ENCODE measurements at regions not wholly inside any gene's neighbourhood (a gene's known extent, or its start where the extent isn't known, plus 50 kb on each side); places are given as distances from the start of the nearest gene placed in this dataset.

GRCh38 chr14:34007902-34008301, 57.0 kb upstream of the EGLN3 start:
- intact Hi-C loops (cut with micrococcal nuclease) (no loop called here), in situ Hi-C loops (cut with MboI) (loop anchor here (10.0 kb wide), 1 partner anchor 47 kb away; no protein-coding TSS in a partner anchor)
- FAIRE-seq (no peak), ATAC-seq (no peak), DNase-seq (ENCODE audit: extremely low read depth in 1 of 4, low spot score in 3 of 4) (no peak)
- Histone ChIP-seq H2AFZ (ENCODE audit: low read depth, low read length) (no peak overlapping the region; the same call in 1 of the 2 replicates), H3K4me2 (ENCODE audit: insufficient read depth, low read length) (no peak overlapping the region), H3K4me1 (replicated peaks in 1 of 2; ENCODE audit: control insufficient read depth in 2 of 2, insufficient read depth in 2 of 2, low read length in 2 of 2) (peaks cover 4 to 23% of the 10 kb centered on the region in 2 experiments; a peak in 3 of 5 replicates), H3K27ac (ENCODE audit: extremely low read depth, low read depth, low read length) (no peak overlapping the region), H3K9ac (ENCODE audit: insufficient read depth in 1 of 2, low read depth in 2 of 2, low read length in 2 of 2) (no peak overlapping the region), H3K27me3 (ENCODE audit: control insufficient read depth in 2 of 2, insufficient read depth in 2 of 2, low read length in 2 of 2) (no peaks in the 10 kb centered on the region), H3K36me3 (ENCODE audit: control insufficient read depth, insufficient read depth, low read length) (no peaks in the 10 kb centered on the region), H3K4me3 (no peak overlapping the region), H3K79me2 (ENCODE audit: control insufficient read depth, insufficient read depth, low read length) (no peaks in the 10 kb centered on the region), H3K9me1 (ENCODE audit: control insufficient read depth, insufficient read depth, low read length) (no peaks in the 10 kb centered on the region), H4K20me1 (replicated peaks; ENCODE audit: control insufficient read depth, insufficient read depth, low read length) (no peaks in the 10 kb centered on the region), H3K9me3 (replicated peaks; ENCODE audit: control insufficient read depth, insufficient read depth, low read depth, low read length) (no peaks in the 10 kb centered on the region)
- POLR2A ChIA-PET: no interaction called here
- WGBS (ENCODE audit: insufficient coverage, low coverage, missing lambda C conversion rate): 43% methylated on average over 3 of the region's 3 CpGs
- BruUV-seq (replicated peaks): no TSS peak
- CTCF ChIA-PET (ENCODE audit: low intra/inter-chr PET ratio): no interaction called here
- no peak for TF ChIP-seq MITF (IDR thresholded peaks at IDR 0.05)
- no peak for TF ChIP-seq ZNF780A (CRISPR knock-in tag; IDR thresholded peaks at IDR 0.05)
- no peak for TF ChIP-seq MYBL2 (IDR thresholded peaks at IDR 0.05; ENCODE audit: low read depth)
- no peak for TF ChIP-seq MYBL2 (CRISPR knock-in tag; IDR thresholded peaks at IDR 0.05; ENCODE audit: borderline replicate concordance)
- TF ChIP-seq HNRNPL (IDR thresholded peaks at IDR 0.05; ENCODE audit: low read depth, low read length): no peak
- no peak for TF ChIP-seq RBM14 (IDR thresholded peaks at IDR 0.05; ENCODE audit: borderline replicate concordance, insufficient read depth, low read depth, low read length)
- TF ChIP-seq DNMT1 (IDR thresholded peaks at IDR 0.05): no peak
- no peak for TF ChIP-seq ZNF407 (IDR thresholded peaks at IDR 0.05; ENCODE audit: low read depth)
- TF ChIP-seq ZFPM2 (CRISPR knock-in tag; IDR thresholded peaks at IDR 0.05): no peak
- no peak for TF ChIP-seq NFXL1 (CRISPR knock-in tag; IDR thresholded peaks at IDR 0.05)
- TF ChIP-seq E2F8 (IDR thresholded peaks at IDR 0.05; ENCODE audit: low read depth, partially characterized antibody): no peak
- TF ChIP-seq TEAD1 (CRISPR knock-in tag; IDR thresholded peaks at IDR 0.05): no peak

All from K562 (cell line).